B cell (primary cell): ENCODE measurements at regions not wholly inside any gene's neighbourhood (a gene's known extent, or its start where the extent isn't known, plus 50 kb on each side); places are given as distances from the start of the nearest gene placed in this dataset.

ENCODE experiments used
- ATAC-seq: fragments of 200-7000 bp; cut with Tn5 transposase; one replicate; pipeline ENCODE4 v1.10.0; 2021; ENCODE audit warnings: low read depth, mild to moderate bottlenecking, moderate number of reproducible peaks, moderate library complexity
- CTCF ChIA-PET: fragments of 350-600 bp; sonication (Branson Sonifier 250); formaldehyde crosslinking; loops from one replicate; lab custom pipeline; 2021; ENCODE audit warnings: antibody characterized with exemption, inconsistent platforms; lab: Charles Lee
- POLR2A ChIA-PET: fragments of 350-600 bp; sonication (Branson Sonifier 250); formaldehyde crosslinking; loops from one replicate; lab custom pipeline; 2021; ENCODE audit warnings: antibody characterized with exemption; lab: Charles Lee
- DNase-seq: peaks from one replicate; pipeline ENCODE4 v3.0.0; 2013
- H2AFZ ChIP-seq: 2 replicates; pipeline ENCODE4 v1.6.1; 2012; ENCODE audit warnings: mild to moderate bottlenecking, low read depth, low read length; ENCODE audit not compliant: insufficient read depth, poor library complexity, severe bottlenecking
- H3K27ac ChIP-seq, 2 donors: 1 replicate in 1 of 2; 2 replicates in 1 of 2; pipeline ENCODE4 v1.5.1; 2012 to 2013; ENCODE audit warnings: low read length in 2 of 2, mild to moderate bottlenecking in 2 of 2, moderate library complexity in 1 of 2
- H3K27me3 ChIP-seq, 4 experiments: fragments of 200-600 bp in 1 of 4; sonication (generic) in 1 of 4; replicated peaks in 1 of 4; 1 replicate in 2 of 4; 2 replicates in 2 of 4; pipeline versions ENCODE4 v1.6.1 to v1.7.0; 2013 to 2016; ENCODE audit warnings: low read length in 3 of 4, mild to moderate bottlenecking in 2 of 4, mixed read lengths in 1 of 4, moderate library complexity in 1 of 4; ENCODE audit not compliant: insufficient read depth in 4 of 4, control insufficient read depth in 3 of 4; ENCODE audit errors: control extremely low read depth in 1 of 4
- H3K36me3 ChIP-seq, 2 experiments: replicated peaks in 1 of 2; 1 replicate in 1 of 2; 2 replicates in 1 of 2; pipeline versions ENCODE4 v1.6.1 to v1.7.1; 2013; ENCODE audit warnings: low read length in 1 of 2; ENCODE audit not compliant: insufficient read depth in 2 of 2, control insufficient read depth in 1 of 2; ENCODE audit errors: control extremely low read depth in 1 of 2, extremely low read depth in 1 of 2
- H3K4me1 ChIP-seq, 2 donors: fragments of 200-600 bp in 1 of 2; sonication (generic) in 1 of 2; 1 replicate in 1 of 2; 2 replicates in 1 of 2; pipeline versions ENCODE4 v1.5.1 to v1.6.1; 2013 to 2017; ENCODE audit warnings: low read length in 2 of 2; ENCODE audit not compliant: control insufficient read depth in 2 of 2, insufficient read depth in 2 of 2
- H3K4me2 ChIP-seq: replicated peaks from 2 replicates; pipeline ENCODE3; 2012; ENCODE audit warnings: mild to moderate bottlenecking, low read depth, low read length; ENCODE audit not compliant: poor library complexity, severe bottlenecking
- H3K4me3 ChIP-seq, 5 experiments: fragments of 200-600 bp in 1 of 5; sonication (generic) in 1 of 5; 1 replicate in 3 of 5; 2 replicates in 2 of 5; pipeline versions ENCODE4 v1.5.1 to v1.7.0; 2011 to 2016; ENCODE audit warnings: low read length in 4 of 5, mild to moderate bottlenecking in 4 of 5, low read depth in 2 of 5, control low read depth in 1 of 5, moderate library complexity in 1 of 5; ENCODE audit not compliant: insufficient read depth in 1 of 5; ENCODE audit errors: control extremely low read depth in 1 of 5, extremely low read depth in 1 of 5
- H3K79me2 ChIP-seq: fragments of 200-600 bp; sonication (generic); one replicate; pipeline ENCODE4 v1.6.0; 2016; ENCODE audit warnings: low read length; ENCODE audit not compliant: control insufficient read depth, insufficient read depth
- H3K9ac ChIP-seq: fragments of 200-600 bp; sonication (generic); 2 replicates; pipeline ENCODE4 v1.6.1; 2017; ENCODE audit warnings: mild to moderate bottlenecking, low read length, moderate library complexity
- H3K9me3 ChIP-seq, 3 donors: one replicate each; pipeline versions ENCODE4 v1.6.1 to v1.7.1; 2013; ENCODE audit warnings: low read length in 2 of 3; ENCODE audit not compliant: control insufficient read depth in 2 of 3, insufficient read depth in 1 of 3; ENCODE audit errors: control extremely low read depth in 1 of 3
- H4K20me1 ChIP-seq: 2 replicates; pipeline ENCODE4 v1.6.0; 2012; ENCODE audit warnings: mild to moderate bottlenecking, low read length; ENCODE audit not compliant: insufficient read depth, control insufficient read depth, poor library complexity, severe bottlenecking
- H3K27ac Mint-ChIP-seq: one replicate; pipeline ENCODE4 v1.8.0; 2021; ENCODE audit warnings: mixed read lengths
- H3K27me3 Mint-ChIP-seq: one replicate; pipeline ENCODE4 v1.8.0; 2021; ENCODE audit warnings: mixed read lengths
- H3K4me1 Mint-ChIP-seq: one replicate; pipeline ENCODE4 v1.8.0; 2021; ENCODE audit warnings: mixed read lengths
- H3K4me3 Mint-ChIP-seq: one replicate; pipeline ENCODE4 v1.8.0; 2021; ENCODE audit warnings: mixed read lengths
- H3K9me3 Mint-ChIP-seq: one replicate; pipeline ENCODE4 v1.8.0; 2022; ENCODE audit warnings: mixed read lengths; ENCODE audit not compliant: insufficient read depth
- CTCF ChIP-seq: fragments of 200-600 bp; IDR thresholded peaks from one replicate; pipeline ENCODE4 v1.8.0; 2022; ENCODE audit warnings: antibody characterized with exemption, mild to moderate bottlenecking
- EZH2 ChIP-seq: IDR thresholded peaks from 2 replicates; pipeline ENCODE4 v1.6.1; 2012; ENCODE audit warnings: borderline replicate concordance, low read depth, mild to moderate bottlenecking, moderate library complexity, low read length; ENCODE audit not compliant: insufficient read depth, poor library complexity, severe bottlenecking
- WGBS: methylation state at CpG from one replicate; pipeline ENCODE4 v1.1.5; 2013; ENCODE audit warnings: missing lambda C conversion rate; ENCODE audit not compliant: insufficient coverage; 5-methylcytosine and 5-hydroxymethylcytosine counted together
- intact Hi-C: fragments of 100-400 bp; cut with micrococcal nuclease; formaldehyde crosslinking; loops from one replicate; pipeline ENCODE4 v1.10.0; 2022

- Mint-ChIP-seq H3K27ac (no peak overlapping the region), H3K4me3 (no peak overlapping the region), H3K4me1 (no peaks in the 10 kb centered on the region), H3K27me3 (peaks cover 17% of the 10 kb centered on the region), H3K9me3 (no peaks in the 10 kb centered on the region)
- TF ChIP-seq CTCF (no peak), EZH2 (no peak)
- Histone ChIP-seq H3K4me2 (no peak overlapping the region), H3K27me3 (no peaks in the 10 kb centered on the region), H3K79me2 (no peaks in the 10 kb centered on the region), H3K4me3 (no peak overlapping the region), H2AFZ (no peak overlapping the region), H3K9ac (no peak overlapping the region), H3K4me1 (no peaks in the 10 kb centered on the region), H3K9me3 (no peaks in the 10 kb centered on the region), H4K20me1 (no peaks in the 10 kb centered on the region), H3K36me3 (no peaks in the 10 kb centered on the region), H3K27ac (no peak overlapping the region)
- intact Hi-C loops, result no loop called here
- POLR2A ChIA-PET, result no interaction called here
- DNase-seq, result no peak
- CTCF ChIA-PET, result no interaction called here
- ATAC-seq, result no peak
These were observed 96.4 kb upstream of the PAK5 start for GRCh38 chr20:9935285-9935684.

- intact Hi-C loops, result no loop called here
- H3K4me1 Mint-ChIP-seq, result no peaks in the 10 kb centered on the region
- no peak for ATAC-seq
- H3K27me3 Mint-ChIP-seq, result peaks cover 9% of the 10 kb centered on the region
- Histone ChIP-seq H3K4me2 (no peak overlapping the region), H3K4me1 (no peaks in the 10 kb centered on the region), H3K36me3 (no peaks in the 10 kb centered on the region), H3K4me3 (no peak overlapping the region), H2AFZ (no peak overlapping the region), H3K9me3 (no peaks in the 10 kb centered on the region), H3K9ac (no peak overlapping the region), H4K20me1 (no peaks in the 10 kb centered on the region), H3K27ac (no peak overlapping the region), H3K27me3 (no peaks in the 10 kb centered on the region), H3K79me2 (no peaks in the 10 kb centered on the region)
- no peak overlapping the region for H3K4me3 Mint-ChIP-seq
- no peak overlapping the region for H3K27ac Mint-ChIP-seq
- TF ChIP-seq EZH2 (no peak), CTCF (no peak)
- POLR2A ChIA-PET, result no interaction called here
- 60% methylated on average over 1 of the region's 4 CpGs for WGBS
- CTCF ChIA-PET, result no interaction called here
- H3K9me3 Mint-ChIP-seq, result no peaks in the 10 kb centered on the region
- DNase-seq, result no peak
These were observed 91.3 kb upstream of the PAK5 start for GRCh38 chr20:9930142-9930541.
